GM12875 (cell line): ENCODE measurements at regions not wholly inside any gene's neighbourhood (a gene's known extent, or its start where the extent isn't known, plus 50 kb on each side); places are given as distances from the start of the nearest gene placed in this dataset.
A peak's percentile ranks its signal among the peaks of the same experiment; 100 is the strongest.

Experiments used
- H3K4me3 ChIP-seq: one replicate; pipeline ENCODE4 v1.5.1; 2011; ENCODE audit warnings: low read depth, low read length, control low read depth
- TF ChIP-seq, protein P1 (sequence below): IDR thresholded peaks from 2 replicates; pipeline ENCODE4 v1.5.1; 2011; ENCODE audit warnings: low read depth, mild to moderate bottlenecking, control low read depth, inconsistent platforms, low read length, moderate library complexity, borderline replicate concordance; ENCODE audit not compliant: insufficient read depth

DNA sequence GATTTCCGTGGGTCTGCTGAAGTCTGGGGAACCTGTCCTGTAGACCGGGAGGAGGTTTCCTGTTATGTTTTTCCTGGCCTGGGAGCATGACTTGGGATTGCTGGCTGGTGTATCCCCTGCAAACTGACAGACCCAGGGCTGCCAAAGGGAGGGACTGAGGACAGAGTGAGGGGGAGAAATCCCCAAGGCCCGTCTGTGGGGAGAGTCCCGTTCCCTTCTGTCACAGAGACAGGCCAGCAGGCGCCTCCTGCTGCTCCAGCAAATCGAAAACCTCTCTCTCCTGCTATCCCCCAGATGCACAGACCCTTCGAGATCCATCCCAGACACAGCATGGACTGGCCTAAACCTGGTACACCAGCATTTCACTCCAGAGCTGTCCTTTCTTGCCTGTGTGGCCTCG lies 56.2 kb upstream of the ALDH1B1 start:
- H3K4me3 ChIP-seq: no peak overlapping the region
- TF ChIP-seq, protein P1, sequence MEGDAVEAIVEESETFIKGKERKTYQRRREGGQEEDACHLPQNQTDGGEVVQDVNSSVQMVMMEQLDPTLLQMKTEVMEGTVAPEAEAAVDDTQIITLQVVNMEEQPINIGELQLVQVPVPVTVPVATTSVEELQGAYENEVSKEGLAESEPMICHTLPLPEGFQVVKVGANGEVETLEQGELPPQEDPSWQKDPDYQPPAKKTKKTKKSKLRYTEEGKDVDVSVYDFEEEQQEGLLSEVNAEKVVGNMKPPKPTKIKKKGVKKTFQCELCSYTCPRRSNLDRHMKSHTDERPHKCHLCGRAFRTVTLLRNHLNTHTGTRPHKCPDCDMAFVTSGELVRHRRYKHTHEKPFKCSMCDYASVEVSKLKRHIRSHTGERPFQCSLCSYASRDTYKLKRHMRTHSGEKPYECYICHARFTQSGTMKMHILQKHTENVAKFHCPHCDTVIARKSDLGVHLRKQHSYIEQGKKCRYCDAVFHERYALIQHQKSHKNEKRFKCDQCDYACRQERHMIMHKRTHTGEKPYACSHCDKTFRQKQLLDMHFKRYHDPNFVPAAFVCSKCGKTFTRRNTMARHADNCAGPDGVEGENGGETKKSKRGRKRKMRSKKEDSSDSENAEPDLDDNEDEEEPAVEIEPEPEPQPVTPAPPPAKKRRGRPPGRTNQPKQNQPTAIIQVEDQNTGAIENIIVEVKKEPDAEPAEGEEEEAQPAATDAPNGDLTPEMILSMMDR: no peak

DNA sequence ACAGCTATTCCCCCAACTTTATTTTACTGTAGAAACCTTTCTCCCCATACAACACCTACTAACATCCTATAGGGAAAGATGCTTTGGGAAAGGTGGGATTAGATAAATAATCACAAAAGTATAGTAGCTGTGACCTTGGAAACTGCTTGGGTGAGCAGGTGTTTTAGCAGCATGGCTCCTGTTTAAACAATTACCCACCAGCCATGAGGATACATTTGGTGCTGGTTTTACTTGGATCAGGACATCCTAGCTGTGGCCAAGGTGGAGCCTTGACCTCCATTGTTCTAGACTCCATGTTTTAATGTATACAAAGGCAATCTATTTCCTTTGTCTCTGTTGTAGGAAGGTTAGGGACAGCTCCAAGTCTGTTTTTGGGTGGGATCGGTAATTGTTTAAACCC lies 56.8 kb upstream of the ALDH1B1 start:
- TF ChIP-seq, protein P1: no peak
- no peak overlapping the region for H3K4me3 ChIP-seq

DNA sequence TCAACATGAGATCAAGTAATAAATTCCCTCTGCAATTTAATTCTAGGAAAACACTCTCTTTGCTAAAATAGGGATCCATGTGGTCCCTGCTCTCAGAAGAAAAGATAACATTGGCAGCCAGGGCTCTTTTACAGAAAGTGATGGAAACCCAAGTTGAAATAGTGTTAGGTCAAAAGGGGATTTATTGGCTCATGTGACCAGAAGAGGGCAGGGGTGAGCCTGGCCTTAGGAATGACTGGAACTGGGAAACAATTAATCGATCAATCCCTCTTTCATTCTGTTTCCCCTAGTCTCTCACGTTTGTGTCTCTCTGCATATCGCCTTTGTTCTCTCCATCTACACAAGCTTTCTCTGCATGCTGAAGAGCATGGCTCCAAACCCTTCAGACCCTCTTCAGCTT lies 58.3 kb upstream of the ALDH1B1 start:
- TF ChIP-seq, protein P1: peak; percentile 22; the same call in 1 of the 2 replicates
- no peak overlapping the region for H3K4me3 ChIP-seq

DNA sequence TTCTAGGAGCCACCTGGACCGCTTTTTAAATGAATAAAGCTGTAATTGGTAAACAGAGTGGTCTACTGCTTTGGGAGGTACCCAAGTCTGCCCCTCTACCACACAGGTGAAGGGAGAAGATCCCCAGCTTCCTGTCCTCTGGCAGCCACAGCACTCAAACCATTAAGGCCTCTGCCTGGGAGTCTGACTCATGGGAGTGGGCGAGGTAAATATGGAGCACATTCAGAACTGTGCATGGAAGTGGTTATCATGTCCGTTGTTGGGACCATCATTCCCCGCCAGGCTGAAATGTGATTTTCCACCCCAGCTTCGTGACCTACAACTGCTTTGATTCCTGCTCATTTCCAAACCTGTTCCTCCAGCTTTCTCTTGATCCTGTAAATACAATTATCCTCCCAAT lies 59.5 kb upstream of the ALDH1B1 start:
- H3K4me3 ChIP-seq: no peak overlapping the region
- TF ChIP-seq, protein P1: no peak

DNA sequence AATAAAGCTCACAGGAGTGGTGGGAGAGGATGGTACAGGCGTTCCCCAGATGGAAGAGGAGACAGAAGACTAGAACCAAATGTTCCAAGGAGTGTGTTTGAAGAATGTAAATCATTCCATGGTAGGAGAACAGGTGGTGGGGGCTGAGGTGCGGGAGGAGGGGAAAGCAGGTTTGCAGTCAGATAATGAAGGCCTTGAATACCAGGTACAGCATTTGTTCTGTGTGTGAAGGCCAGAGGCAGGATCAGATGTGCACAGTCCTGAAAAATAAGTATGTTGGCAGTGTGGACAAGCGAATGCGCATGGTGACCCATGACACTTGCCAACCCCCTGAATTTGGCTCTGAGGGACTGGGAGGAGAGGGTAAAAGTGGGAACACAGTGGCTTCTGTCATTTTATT lies 59.9 kb upstream of the ALDH1B1 start:
- TF ChIP-seq, protein P1: no peak
- H3K4me3 ChIP-seq: no peak overlapping the region

DNA sequence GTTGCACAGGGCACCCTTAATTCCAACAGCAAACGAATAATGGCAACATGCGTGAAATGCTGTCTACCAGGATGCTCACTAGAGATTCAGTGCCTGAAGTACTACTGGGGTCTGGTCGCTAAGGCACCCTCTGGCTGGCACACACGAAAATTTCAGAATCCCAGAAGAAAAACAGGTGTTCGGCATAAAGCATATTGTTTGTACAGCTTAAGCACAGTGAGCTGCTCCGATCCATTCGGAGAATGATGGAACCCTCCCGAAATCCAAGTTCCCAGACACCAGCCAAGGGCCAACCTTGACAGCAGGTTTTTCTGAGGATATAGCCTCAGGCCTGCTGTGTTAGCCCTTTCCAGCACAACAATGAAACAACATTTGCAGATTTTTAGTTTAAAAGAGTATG lies 61.4 kb upstream of the ALDH1B1 start:
- TF ChIP-seq, protein P1: no peak
- H3K4me3 ChIP-seq: no peak overlapping the region

DNA sequence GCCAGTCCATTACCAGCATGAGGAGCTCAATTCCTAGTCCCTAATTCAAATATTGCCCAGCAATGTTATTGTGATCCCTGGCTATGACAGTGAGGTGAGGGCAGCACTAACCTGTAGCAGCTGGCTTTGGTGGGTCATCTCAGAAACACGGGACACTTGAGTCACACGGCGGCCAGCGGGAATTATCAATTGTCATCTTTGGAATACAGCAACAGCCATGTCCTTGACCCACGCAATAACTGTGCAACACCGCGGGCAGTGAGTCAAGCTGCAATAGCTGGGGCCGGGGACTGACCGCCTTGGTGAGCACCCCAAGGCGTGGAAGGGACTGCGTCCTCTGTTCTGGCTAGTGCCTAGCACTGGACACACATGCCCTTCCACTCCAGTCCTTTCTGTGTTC lies 62.5 kb upstream of the ALDH1B1 start:
- H3K4me3 ChIP-seq: no peak overlapping the region

More for the DNA sequence above, 62.5 kb upstream of the ALDH1B1 start:
- TF ChIP-seq, protein P1: no peak
